SHP77 treated with DMSO at 0.1 percent for 48 hours (cell line): ENCODE measurements at regions not wholly inside any gene's neighbourhood (a gene's known extent, or its start where the extent isn't known, plus 50 kb on each side); places are given as distances from the start of the nearest gene placed in this dataset.

Source experiments
- DNase-seq: peaks from one replicate; lab custom pipeline; 2025; lab: John Stamatoyannopoulos, UW

GRCh38 chr5:10173716-10174115 is 76.0 kb downstream of the ATPSCKMT start:
- DNase-seq: no peak

DNA sequence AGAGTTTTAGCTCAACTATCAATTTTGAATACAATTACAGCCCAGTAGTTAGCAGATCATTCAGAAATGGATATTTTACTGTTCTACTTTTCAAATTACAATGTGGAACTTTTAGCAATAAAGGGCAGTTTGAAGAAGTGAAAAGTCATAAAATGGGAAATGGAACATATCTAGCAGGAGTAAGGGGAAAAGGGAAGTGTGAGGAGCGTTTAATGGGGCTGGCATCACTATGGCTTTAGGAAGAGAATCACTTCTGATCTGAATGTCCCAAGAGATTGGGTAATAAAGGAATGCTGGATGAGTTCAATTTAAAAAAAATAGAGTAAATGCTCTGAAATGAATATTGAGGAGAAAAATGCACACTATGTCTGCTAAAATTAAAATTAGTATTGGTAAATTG is 77.4 kb downstream of the ATPSCKMT start:
- DNase-seq: no peak

- DNase-seq: no peak
Measured at GRCh38 chr5:10169359-10169758, 80.3 kb downstream of the ATPSCKMT start.

- no peak for DNase-seq
Measured at GRCh38 chr5:10168254-10168653, 81.4 kb downstream of the ATPSCKMT start.

GRCh38 chr5:10167806-10168205 is 81.9 kb downstream of the ATPSCKMT start:
- no peak for DNase-seq

DNA sequence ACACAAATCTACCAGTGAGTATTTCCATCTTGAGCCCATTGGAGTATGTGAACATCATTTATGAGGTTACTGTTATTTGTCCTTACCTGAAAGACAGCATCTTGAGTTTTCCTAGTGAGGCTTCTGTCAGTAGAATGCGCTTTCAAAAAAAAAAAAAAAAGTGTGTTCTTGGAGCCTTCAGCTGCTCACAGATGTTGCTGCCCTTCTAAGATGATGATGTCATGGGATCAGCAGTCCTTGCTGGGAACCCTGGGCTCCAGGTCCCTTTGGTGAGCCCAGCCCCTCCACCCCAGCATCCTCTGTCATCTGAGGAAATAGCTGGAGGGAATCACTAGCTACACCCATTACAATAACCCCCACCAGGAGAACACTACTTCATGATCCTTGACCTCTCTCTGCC is 83.3 kb downstream of the ATPSCKMT start:
- DNase-seq: no peak

GRCh38 chr5:10162468-10162867 is 87.2 kb downstream of the ATPSCKMT start:
- DNase-seq: no peak

- DNase-seq: no peak
Measured at GRCh38 chr5:10161778-10162177, 87.9 kb downstream of the ATPSCKMT start.

- no peak for DNase-seq
Measured at GRCh38 chr5:10160241-10160640, 89.4 kb downstream of the ATPSCKMT start.

GRCh38 chr5:10158886-10159285 is 90.8 kb downstream of the ATPSCKMT start:
- DNase-seq: no peak

DNA sequence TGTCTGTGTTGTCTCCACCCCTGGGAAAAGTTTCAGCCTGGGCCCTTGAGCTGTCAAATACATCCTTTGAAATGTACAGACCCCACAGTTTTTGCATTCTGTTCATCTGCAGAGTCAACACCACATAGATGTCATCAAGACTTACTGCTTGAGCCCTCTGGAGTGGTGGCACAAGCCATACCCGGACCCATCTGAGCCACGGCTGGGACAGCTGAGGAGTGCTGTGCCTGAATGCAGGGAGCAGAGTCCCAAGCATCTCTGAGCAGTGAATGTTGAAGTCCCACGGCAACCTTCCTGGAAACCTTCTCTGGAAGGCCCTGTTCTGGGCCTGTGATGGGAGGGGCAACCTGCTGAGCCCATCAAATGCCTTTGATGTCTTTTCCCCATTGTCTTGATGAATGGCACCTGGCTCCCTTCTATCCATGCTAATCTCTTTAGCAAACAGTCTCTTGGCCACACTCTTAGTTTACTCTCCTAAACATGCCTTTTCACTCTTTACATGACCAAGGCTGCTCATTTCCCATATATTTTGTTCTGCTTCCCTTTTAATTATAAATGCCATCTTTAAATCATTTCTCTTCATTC is 92.5 kb downstream of the ATPSCKMT start:
- DNase-seq: no peak

DNA sequence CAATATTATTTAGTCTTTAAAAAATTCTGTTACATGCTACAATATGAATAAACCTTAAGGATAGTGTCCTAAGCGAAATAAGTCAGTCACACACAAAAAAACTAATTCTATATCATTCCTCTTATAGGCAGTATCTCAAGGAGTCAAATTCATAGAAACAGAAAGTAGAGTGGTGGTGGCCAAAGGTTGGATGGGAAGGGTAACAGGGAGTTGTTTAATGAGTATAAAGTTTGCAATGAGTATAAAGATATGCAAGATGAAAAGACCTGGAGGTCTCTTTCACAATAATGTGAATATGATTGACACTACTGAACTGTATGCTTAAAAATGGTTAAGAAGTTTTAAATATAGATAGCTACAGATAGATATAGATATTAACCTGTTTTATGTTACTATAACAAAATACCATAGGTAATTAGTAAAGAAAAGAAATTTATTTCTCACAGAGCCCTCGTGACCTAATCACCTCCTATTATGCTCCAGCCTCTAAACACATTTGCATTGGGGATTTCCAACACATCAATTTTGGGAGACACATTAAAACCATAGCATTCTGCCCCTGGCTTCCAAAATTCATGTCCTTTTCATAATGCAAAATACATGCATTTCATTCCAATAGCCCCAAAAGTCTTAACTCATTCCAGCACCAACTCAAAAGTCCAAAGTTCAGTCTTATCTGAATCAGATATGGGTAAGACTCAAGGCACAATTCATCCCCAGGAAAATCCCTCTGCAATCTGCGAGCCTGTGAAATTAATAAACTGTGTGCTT is 93.6 kb downstream of the ATPSCKMT start:
- DNase-seq: no peak

GRCh38 chr5:10153808-10154537 is 95.7 kb downstream of the ATPSCKMT start:
- DNase-seq: no peak

GRCh38 chr5:10153394-10153793 is 96.3 kb downstream of the ATPSCKMT start:
- no peak for DNase-seq

GRCh38 chr5:10151656-10152055 is 98.0 kb downstream of the ATPSCKMT start:
- DNase-seq: no peak

DNA sequence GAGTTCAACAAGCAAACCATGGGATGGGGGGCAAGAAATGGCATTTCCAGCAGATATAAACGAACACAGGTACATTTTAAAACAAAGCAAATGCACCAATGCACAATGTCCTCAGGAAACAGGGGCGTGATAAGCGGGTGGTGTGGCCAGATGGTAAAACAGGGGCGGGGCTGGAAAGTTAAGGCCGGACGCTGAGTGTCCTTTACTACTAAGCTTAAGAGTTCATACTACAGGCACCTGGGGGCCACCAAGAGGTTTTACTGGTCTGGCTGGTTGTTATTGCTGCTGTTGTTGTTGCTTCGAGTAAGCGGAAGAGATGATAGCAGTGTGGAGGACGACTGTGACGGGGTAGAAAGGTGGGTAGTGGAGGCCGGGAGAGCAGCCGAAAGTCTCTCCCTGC is 99.8 kb downstream of the ATPSCKMT start:
- DNase-seq: no peak

- DNase-seq: no peak
Measured at GRCh38 chr5:10145923-10146401, 103.7 kb downstream of the ATPSCKMT start.

DNA sequence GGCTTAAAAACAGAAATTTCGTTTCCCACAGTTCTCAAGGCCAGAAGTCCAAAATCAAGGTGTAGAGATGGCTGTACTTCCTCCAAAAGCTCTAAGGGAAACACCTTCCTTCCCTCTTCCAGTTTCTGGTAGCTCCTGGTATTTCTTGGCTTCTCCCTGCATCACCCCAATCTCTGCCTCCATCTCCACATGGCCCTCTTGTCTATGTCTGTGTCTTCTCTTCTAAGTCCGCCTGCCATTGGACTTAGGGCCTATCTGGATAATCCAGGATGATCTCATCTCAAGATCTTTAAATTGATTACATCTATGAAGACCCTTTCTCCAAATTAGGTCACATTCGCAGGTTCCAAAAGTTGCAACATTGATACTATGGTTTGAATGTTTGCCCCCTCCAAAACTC is 105.6 kb downstream of the ATPSCKMT start:
- no peak for DNase-seq

- no peak for DNase-seq
Measured at GRCh38 chr5:10140195-10140973, 109.3 kb downstream of the ATPSCKMT start.

DNA sequence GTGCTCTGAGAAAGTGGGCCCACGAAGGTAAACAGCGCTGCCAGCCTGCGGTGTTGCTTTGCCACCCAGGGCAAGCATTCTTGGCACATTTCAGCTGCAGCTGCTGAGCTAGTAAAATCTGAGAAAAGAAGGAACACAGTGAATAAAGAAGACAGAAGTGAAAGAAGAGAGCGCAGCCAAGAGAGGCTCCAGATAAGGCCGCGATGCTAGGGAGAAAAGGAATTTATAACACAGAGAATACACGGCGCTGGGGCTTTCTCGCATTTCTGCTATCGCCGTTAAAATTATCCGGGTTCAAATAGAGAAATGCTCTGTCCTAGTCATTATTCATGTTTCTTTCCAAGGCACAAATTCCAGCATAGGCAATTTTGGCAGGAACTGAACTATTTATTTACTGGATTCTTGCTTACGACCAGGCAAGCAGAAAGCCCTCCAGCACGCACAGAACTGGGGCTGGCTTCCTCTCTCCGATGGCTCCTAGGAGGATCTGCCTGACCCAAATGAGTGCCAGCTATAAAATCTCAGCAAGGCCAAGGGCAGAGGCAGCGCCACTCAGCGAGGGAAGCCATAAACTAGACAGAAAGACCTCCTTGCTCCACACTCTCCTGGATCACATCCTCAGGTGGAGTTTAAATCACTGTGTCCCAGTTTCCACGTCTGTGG is 111.2 kb downstream of the ATPSCKMT start:
- DNase-seq: no peak

DNA sequence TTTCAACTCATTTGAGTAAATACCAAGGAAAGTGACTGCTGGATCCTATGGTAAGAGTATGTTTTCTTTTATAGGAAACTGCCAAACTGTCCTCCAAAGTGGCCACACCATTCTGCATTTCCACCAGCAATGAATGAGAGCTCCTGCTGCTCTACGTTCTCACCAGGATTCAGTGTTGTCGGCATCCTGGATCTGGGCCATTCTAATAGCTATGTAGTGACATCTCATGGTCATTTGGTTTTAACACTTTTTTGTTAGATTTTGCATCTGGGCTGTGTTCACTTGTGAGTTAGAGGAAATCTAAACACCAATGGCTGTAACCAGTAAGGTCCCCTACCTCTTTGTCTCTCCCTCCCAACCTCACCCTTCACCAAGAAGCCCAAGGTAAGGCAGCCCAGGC is 115.9 kb downstream of the ATPSCKMT start:
- DNase-seq: no peak

- no peak for DNase-seq
Measured at GRCh38 chr5:10130881-10131280, 118.8 kb downstream of the ATPSCKMT start.
